ENCODE measurements at regions not wholly inside any gene's neighbourhood (a gene's known extent, or its start where the extent isn't known, plus 50 kb on each side); places are given as distances from the start of the nearest gene placed in this dataset.

GRCh38 chr5:116897291-116897690 lies 322.7 kb upstream of the SEMA6A start:
- ChIA-PET CTCF (interaction anchor here (0.8 to 1.3 kb wide), 2 partner anchors 11 to 322 kb away, joined by 3 read pairs; partner anchors contain the start of gene SEMA6A), RAD21 (ENCODE audit: unreplicated experiment) (no interaction called here), POLR2A (no interaction called here), SMC1A (ENCODE audit: uncharacterized antibody, unreplicated experiment) (interaction anchor here (1.0 to 2.5 kb wide), 6 partner anchors 8 to 270 kb away, joined by 3 to 21 read pairs (median 3); no protein-coding TSS in a partner anchor)
- Histone ChIP-seq H3K4me2 (ENCODE audit: control insufficient read depth, insufficient read depth) (no peak overlapping the region), H3K27ac (ENCODE audit: control insufficient read depth, insufficient read depth) (no peak overlapping the region), H3K79me2 (ENCODE audit: control insufficient read depth, insufficient read depth, low read length) (no peaks in the 10 kb centered on the region), H2AFZ (ENCODE audit: control insufficient read depth, low read depth, low read length) (no peak overlapping the region), H3K9me3 (replicated peaks; ENCODE audit: control insufficient read depth, insufficient read depth, low read length) (no peaks in the 10 kb centered on the region), H3K27me3 (replicated peaks in 1 of 2; ENCODE audit: control insufficient read depth in 2 of 2, insufficient read depth in 2 of 2, low read length in 1 of 2) (no peaks in the 10 kb centered on the region), H4K20me1 (ENCODE audit: control insufficient read depth, insufficient read depth) (no peaks in the 10 kb centered on the region), H3K9ac (ENCODE audit: control insufficient read depth, insufficient read depth, low read length) (no peak overlapping the region), H3K36me3 (ENCODE audit: control insufficient read depth in 2 of 2, insufficient read depth in 2 of 2, low read length in 1 of 2) (no peaks in the 10 kb centered on the region), H3K4me1 (ENCODE audit: control insufficient read depth, insufficient read depth, low read length) (peaks cover 3% of the 10 kb centered on the region; the same call in 1 of the 2 replicates), H3K4me3 (no peak overlapping the region)
- in situ Hi-C loops (cut with MboI) (no loop called here), intact Hi-C loops (cut with micrococcal nuclease; ENCODE audit: unreplicated experiment) (no loop called here)
- no peak for TF ChIP-seq DPF2 (IDR thresholded peaks at IDR 0.05)
- FAIRE-seq (no peak), ATAC-seq (no peak), DNase-seq (ENCODE audit: low read depth, low spot score) (no peak)
- WGBS (ENCODE audit: insufficient coverage, insufficient replicate concordance, low lambda C conversion rate, missing lambda C conversion rate), result 59% methylated on average over 3 of the region's 3 CpGs
- no TSS peak for BruUV-seq (replicated peaks)

GRCh38 chr5:116896001-116896400 lies 321.4 kb upstream of the SEMA6A start:
- no peak for FAIRE-seq
- ChIA-PET SMC1A (ENCODE audit: uncharacterized antibody, unreplicated experiment) (interaction anchor here (1.4 kb wide), 1 partner anchor 10 kb away, joined by 7 read pairs; no protein-coding TSS in a partner anchor), POLR2A (interaction anchor here (1.2 kb wide), 1 partner anchor 9 kb away, joined by 3 read pairs; no protein-coding TSS in a partner anchor), CTCF (no interaction called here), RAD21 (ENCODE audit: unreplicated experiment) (no interaction called here)
- in situ Hi-C loops (cut with MboI) (no loop called here), intact Hi-C loops (cut with micrococcal nuclease; ENCODE audit: unreplicated experiment) (no loop called here)
- no peaks in the 10 kb centered on the region for H3K27me3 ChIP-seq (replicated peaks in 1 of 2; ENCODE audit: control insufficient read depth in 2 of 2, insufficient read depth in 2 of 2, low read length in 1 of 2)
- no peak overlapping the region for H2AFZ ChIP-seq (ENCODE audit: control insufficient read depth, low read depth, low read length)
- H3K27ac ChIP-seq (ENCODE audit: control insufficient read depth, insufficient read depth), result no peak overlapping the region
- H3K79me2 ChIP-seq (ENCODE audit: control insufficient read depth, insufficient read depth, low read length), result no peaks in the 10 kb centered on the region
- no TSS peak for BruUV-seq (replicated peaks)
- no peaks in the 10 kb centered on the region for H4K20me1 ChIP-seq (ENCODE audit: control insufficient read depth, insufficient read depth)
- no peak for ATAC-seq
- H3K9me3 ChIP-seq (replicated peaks; ENCODE audit: control insufficient read depth, insufficient read depth, low read length), result no peaks in the 10 kb centered on the region
- no peak overlapping the region for H3K4me2 ChIP-seq (ENCODE audit: control insufficient read depth, insufficient read depth)
- no peak overlapping the region for H3K9ac ChIP-seq (ENCODE audit: control insufficient read depth, insufficient read depth, low read length)
- peaks cover 3% of the 10 kb centered on the region; the same call in 1 of the 2 replicates for H3K4me1 ChIP-seq (ENCODE audit: control insufficient read depth, insufficient read depth, low read length)
- DNase-seq (ENCODE audit: low read depth, low spot score), result no peak
- no peak overlapping the region for H3K4me3 ChIP-seq
- no peaks in the 10 kb centered on the region for H3K36me3 ChIP-seq (ENCODE audit: control insufficient read depth in 2 of 2, insufficient read depth in 2 of 2, low read length in 1 of 2)
- TF ChIP-seq CBFB (IDR thresholded peaks at IDR 0.05; ENCODE audit: low read depth) (no peak), BACH1 (IDR thresholded peaks at IDR 0.05; ENCODE audit: borderline replicate concordance) (no peak), NFYA (IDR thresholded peaks at IDR 0.05; ENCODE audit: borderline replicate concordance, low read depth, low read length) (no peak), DPF2 (IDR thresholded peaks at IDR 0.05) (no peak), ZBTB33 (IDR thresholded peaks at IDR 0.05) (no peak), CTCF (IDR thresholded peaks at IDR 0.05 in 2 of 3, conservative IDR thresholded peaks at IDR 0.05 in 1 of 3; ENCODE audit: control insufficient read depth in 2 of 3, extremely low read depth in 1 of 3, insufficient read depth in 1 of 3, low read depth in 3 of 3, low read length in 3 of 3) (no peak), CREB1 (IDR thresholded peaks at IDR 0.05; ENCODE audit: low read depth) (no peak)
- TF ChIP-seq, protein P1, sequence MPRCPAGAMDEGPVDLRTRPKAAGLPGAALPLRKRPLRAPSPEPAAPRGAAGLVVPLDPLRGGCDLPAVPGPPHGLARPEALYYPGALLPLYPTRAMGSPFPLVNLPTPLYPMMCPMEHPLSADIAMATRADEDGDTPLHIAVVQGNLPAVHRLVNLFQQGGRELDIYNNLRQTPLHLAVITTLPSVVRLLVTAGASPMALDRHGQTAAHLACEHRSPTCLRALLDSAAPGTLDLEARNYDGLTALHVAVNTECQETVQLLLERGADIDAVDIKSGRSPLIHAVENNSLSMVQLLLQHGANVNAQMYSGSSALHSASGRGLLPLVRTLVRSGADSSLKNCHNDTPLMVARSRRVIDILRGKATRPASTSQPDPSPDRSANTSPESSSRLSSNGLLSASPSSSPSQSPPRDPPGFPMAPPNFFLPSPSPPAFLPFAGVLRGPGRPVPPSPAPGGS (IDR thresholded peaks at IDR 0.05; ENCODE audit: borderline replicate concordance, insufficient read depth, low read depth, low read length, poor library complexity, severe bottlenecking), result no peak

Data from GM12878 (cell line).